GM19455 (cell line): ENCODE measurements at regions not wholly inside any gene's neighbourhood (a gene's known extent, or its start where the extent isn't known, plus 50 kb on each side); places are given as distances from the start of the nearest gene placed in this dataset.
"Not testable (repeated sequence)": the region's sequence is repeated elsewhere in the genome, so short reads cannot be mapped to it uniquely, and the experiment has no call there.

ENCODE experiments used
- ATAC-seq: cut with Tn5 transposase; IDR thresholded peaks from one replicate; pipeline ENCODE4 v1.9.1; 2021; ENCODE audit not compliant: unreplicated experiment

DNA sequence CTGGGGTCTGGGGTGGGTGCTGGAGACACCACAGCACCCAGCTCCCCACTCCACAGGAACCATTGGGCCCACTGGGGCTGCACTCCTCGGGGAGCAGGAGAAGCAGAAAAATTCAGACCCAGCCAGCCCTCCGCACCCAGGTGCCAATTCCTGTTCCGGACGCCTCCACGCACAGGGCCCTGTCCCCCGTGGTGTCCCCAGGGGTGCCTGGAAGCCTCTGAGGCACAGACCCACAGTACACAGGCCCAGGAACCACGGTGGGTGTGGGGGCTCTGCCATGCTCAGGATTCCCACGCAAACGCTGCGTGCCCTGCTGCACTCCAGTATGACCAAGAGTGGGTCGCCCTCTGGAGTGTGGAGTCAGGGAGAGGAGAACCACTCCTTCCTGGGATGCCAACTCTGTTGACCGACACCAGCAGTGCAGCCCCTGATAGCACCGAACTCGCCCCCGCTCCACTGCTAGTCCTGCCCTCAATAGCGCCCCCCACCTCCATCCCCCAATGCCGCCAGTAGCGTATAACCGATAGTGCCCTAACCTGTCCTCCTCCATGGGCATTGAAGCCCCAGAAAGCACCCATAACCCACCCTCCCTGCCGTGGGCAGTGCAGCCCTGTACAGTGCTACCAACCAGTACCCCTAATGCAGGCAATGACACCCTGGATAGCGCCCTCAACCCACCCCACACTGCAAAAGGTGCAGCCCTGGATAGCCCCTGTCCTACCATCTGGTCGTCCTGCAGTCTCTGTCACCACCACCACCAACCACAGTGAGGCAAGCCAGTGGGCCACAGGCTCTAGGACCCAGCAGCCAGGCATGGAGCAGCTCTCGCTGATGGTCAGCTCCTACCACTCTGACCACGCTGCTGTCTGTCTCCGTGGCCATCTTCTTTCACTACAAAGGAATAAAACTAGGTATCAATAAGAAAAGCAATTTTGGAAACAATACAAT is 2877.2 kb downstream of the RPIA start:
- ATAC-seq: not testable (repeated sequence)

DNA sequence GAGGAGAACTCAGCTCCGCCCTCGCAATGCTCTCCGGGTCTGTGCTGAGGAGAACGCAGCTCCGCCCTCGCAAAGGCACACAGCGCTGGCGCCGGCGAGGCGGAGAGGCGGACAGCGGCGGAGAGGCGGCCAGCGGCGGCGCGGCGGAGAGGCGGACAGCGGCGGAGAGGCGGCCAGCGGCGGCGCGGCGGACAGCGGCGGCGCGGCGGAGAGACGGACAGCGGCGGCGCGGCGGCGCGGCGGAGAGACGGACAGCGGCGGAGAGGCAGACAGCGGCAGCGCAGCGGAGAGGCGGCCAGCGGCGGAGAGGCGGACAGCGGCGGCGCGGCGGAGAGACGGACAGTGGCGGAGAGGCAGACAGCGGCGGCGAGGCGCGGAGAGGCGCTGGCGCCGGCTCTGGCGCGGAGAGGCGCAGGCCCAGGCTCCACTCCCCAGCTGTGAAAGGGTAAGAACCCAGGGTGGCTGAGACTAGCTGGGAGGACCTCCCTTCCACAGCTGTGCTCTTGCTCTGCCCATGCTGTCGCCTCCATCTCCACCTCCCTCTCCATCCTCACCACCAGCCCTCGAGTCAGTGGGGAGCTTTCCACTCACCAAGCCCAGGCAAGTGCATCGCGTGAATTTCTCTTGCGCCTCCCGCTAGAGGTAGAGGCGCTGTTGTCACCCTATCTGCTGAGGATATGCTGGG is 2879.9 kb downstream of the RPIA start:
- not testable (repeated sequence) for ATAC-seq

DNA sequence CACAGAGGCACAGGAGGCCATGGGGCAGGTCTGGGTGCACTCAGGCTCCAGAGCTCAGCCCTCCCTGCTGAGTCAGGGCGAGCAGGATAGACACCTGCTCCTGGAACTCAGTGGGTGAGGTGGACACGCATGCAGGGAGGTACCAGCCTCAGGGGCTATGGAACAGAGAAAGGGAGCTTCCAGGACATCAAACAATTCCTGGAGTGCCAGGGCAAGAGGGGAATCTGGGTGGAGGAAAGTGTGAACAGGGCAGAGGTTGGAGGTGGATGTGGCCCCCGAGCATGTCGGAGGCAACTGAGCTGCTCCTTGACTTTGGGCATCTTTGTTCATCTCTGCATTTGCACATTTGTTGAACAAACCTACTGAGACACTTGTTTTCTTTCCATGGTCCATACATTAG is 2881.5 kb downstream of the RPIA start:
- not testable (repeated sequence) for ATAC-seq

DNA sequence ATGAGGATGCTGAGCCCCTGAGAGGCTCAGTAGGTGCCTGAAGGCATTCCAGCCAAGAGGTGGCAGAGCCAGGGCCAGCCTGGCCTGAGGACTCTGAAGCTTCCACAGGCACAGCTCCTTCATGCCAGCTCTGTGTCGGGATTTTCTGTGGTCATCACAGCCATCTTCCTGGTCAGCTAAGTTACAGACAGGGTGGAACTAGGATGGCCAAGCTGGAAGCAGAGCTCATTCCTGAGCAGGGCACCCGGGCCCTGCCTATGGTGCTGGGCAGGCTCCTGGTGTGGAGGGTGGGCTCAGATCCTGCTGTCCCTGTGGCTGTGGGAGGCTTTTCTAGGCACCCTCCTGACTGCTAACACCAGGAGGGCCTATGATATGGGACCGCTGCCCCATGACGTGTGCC is 2882.3 kb downstream of the RPIA start:
- ATAC-seq: not testable (repeated sequence)

GRCh38 chr2:91574255-91574654 is 2882.8 kb downstream of the RPIA start:
- not testable (repeated sequence) for ATAC-seq

DNA sequence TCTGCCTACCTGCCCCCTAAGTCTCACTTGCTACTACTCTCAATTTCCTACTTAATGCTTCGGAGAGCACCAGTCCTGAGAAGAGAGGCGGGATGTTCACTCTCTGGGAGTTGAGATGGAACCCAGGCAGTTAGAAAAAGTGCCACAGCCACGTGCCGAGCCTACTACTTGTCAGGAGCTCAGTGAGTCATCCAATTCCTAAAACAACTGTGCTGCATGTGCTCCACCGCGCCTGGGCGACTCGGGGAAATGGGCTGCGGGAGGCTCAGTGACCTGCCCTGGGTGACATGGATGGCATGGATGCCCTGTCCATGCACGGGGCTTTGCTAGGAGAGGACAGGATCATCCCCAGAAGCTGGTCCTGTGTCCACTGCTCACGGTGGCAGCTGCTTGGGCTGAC is 2884.2 kb downstream of the RPIA start:
- not testable (repeated sequence) for ATAC-seq

DNA sequence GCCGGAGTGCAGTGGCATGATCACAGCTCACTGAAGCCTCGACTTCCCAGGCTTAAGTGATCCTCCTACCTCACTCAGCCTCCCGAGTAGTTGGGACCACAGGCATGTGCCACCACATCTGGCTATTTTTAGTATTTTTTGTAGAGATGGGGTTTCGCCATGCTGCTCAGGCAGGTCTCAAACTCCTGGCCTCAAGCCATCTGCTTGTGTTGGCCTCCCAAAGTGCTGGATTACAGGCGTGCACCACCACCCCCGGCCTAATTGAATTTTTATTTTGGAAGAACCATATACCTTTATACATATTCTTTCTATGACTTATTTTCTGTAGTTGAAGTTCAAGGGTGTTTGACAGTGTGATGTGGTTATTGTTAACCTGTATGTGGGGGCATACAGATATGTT is 2885.9 kb downstream of the RPIA start:
- ATAC-seq: not testable (repeated sequence)

GRCh38 chr2:91578678-91579077 is 2887.2 kb downstream of the RPIA start:
- not testable (repeated sequence) for ATAC-seq

GRCh38 chr2:91579555-91579954 is 2888.1 kb downstream of the RPIA start:
- ATAC-seq: not testable (repeated sequence)

DNA sequence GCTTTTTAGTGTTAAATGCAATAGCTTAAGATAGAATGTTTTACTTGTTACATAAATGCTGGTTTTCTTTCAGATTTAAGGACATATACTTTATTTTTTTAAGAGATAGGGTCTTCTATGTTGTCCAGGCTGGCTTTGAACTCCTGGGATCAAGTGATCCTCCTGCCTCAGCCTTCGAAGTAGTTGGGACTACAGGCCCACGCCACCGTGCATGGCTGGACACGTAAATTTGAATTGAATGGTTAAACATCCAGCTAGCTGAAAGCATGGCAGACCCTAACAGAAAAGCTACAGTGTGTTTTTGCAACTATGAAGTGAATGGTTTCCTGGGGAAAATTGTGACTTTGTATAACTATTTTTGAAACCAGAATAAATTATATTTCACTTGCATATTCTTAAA is 2888.6 kb downstream of the RPIA start:
- not testable (repeated sequence) for ATAC-seq

GRCh38 chr2:91587098-91587497 is 2895.6 kb downstream of the RPIA start:
- ATAC-seq: not testable (repeated sequence)

GRCh38 chr2:91587908-91588535 is 2896.5 kb downstream of the RPIA start:
- not testable (repeated sequence) for ATAC-seq

- ATAC-seq: not testable (repeated sequence)
Measured at GRCh38 chr2:91588782-91589223, 2897.3 kb downstream of the RPIA start.

- ATAC-seq: not testable (repeated sequence)
Measured at GRCh38 chr2:91589454-91590328, 2898.2 kb downstream of the RPIA start.

- not testable (repeated sequence) for ATAC-seq
Measured at GRCh38 chr2:91590381-91590780, 2898.9 kb downstream of the RPIA start.

- not testable (repeated sequence) for ATAC-seq
Measured at GRCh38 chr2:91591066-91591465, 2899.6 kb downstream of the RPIA start.

DNA sequence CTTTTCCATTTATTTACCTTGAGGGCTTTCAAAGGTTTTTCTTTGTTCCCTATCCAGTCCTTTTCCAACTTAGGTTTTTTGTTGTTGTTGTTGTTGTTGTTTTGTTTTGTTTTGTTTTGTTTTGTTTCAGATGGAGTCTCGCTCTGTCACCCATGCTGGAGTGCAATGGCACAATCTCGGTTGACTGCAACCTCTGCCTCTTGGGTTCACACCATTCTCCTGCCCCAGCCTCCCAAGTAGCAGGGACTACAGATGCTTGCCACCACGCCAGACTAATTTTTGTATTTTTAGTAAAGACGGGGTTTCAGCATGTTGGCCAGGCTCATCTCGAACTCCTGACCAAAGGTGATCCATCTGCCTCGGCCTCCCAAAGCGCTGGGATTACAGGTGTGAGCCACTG is 2906.0 kb downstream of the RPIA start:
- not testable (repeated sequence) for ATAC-seq

GRCh38 chr2:91598519-91598918 is 2907.0 kb downstream of the RPIA start:
- not testable (repeated sequence) for ATAC-seq

DNA sequence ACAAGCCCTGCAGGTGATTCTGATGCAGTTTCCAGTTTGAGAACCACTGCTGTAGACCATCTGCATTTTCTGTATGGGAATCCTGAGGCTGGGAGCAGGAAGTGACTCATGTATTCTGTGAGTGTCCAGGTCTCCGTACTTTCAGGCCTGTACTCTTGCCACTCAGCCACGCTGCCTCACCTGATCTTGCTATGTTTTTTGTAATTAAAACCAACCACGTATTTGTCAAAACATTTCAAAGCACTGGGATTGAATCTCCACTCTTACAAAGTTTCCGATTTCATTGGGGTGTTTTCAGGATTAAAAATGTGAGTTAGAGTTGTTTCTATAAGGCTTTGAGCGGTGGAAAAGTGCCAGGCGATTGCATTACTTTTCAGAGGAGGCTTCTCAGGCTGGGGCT is 2907.5 kb downstream of the RPIA start:
- ATAC-seq: not testable (repeated sequence)

GRCh38 chr2:91602860-91603259 is 2911.4 kb downstream of the RPIA start:
- not testable (repeated sequence) for ATAC-seq
